Dermis microvascular lymphatic vessel endothelial cell (primary cell): ENCODE measurements at regions not wholly inside any gene's neighbourhood (a gene's known extent, or its start where the extent isn't known, plus 50 kb on each side); places are given as distances from the start of the nearest gene placed in this dataset.
A peak's percentile ranks its signal among the peaks of the same experiment; 100 is the strongest.

Source experiments
- DNase-seq, 2 donors: peaks; one replicate each; pipeline versions ENCODE4 v3.0.0 to v3.0.0-alpha.2; 2010; ENCODE audit warnings: low read depth in 2 of 2

DNA sequence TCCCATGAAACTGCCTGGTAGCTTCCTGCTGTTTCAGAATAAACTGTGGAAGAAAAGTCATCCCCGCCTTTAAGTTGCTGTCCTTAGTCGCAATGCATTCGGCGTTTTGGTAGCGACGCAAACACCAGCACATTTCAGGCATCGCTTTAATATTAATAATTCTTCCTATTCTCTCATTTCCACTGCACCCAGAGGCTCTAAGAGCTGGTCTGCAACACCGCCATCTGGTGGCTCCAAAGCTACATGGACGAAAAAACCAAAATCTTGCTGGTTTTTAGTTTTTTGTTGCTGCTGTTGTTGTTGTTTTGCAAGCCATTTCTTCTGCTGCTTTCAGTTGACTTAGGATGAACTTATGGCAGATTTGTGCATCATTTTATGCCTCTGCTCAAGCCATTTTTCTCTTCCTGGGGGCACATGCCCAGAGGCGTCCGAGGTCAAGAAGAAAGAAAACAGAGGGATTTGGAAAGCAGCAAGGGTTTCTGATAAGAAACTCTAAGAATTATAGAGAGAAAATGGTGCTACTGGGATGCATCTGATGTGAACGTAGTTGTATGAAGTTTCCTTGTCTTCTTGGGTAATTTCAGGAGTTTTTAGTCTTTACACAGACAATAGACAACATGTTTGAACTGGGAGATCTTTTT, 345.4 kb upstream of the KIRREL3 start:
- peak; percentile 0 to 5 for DNase-seq

DNA sequence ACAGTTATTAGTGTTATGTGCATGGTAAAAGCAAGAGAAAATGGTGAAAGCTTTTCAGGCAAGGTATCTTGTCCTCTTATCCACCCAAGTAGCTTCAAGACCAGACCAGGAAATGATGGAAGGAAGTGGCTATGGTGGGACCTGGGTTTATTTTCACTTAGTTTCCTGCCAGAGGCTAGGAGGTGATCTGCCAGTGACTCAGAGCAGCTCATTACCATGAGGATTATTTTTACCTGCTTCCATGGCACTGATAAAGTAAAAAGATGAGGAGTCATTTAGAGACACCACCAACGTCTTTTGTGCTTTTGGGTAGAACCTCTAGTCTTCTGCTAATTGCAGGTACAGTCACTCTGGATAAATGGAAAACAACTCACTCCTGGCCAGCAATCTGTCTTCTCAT, 339.9 kb upstream of the KIRREL3 start:
- no peak for DNase-seq

DNA sequence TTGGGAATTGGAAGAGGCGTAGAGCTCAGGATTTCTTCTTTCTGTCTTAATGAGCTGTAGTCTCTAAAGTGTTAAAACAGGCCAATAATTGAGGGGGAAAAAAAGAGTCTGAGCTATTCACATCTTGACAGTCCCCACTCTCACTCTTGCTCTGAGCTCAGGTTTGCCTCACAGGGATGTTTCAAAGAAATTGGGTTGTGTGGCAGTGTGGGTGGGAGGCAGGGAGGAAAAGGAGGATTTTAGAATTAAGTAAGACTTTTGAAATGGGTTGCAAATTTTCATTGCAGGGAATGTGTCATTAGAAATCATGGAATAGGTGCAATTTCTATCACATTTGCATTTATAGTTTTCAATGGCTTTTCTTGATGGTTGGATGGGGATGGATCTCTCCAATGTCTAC, 338.8 kb upstream of the KIRREL3 start:
- no peak for DNase-seq

DNA sequence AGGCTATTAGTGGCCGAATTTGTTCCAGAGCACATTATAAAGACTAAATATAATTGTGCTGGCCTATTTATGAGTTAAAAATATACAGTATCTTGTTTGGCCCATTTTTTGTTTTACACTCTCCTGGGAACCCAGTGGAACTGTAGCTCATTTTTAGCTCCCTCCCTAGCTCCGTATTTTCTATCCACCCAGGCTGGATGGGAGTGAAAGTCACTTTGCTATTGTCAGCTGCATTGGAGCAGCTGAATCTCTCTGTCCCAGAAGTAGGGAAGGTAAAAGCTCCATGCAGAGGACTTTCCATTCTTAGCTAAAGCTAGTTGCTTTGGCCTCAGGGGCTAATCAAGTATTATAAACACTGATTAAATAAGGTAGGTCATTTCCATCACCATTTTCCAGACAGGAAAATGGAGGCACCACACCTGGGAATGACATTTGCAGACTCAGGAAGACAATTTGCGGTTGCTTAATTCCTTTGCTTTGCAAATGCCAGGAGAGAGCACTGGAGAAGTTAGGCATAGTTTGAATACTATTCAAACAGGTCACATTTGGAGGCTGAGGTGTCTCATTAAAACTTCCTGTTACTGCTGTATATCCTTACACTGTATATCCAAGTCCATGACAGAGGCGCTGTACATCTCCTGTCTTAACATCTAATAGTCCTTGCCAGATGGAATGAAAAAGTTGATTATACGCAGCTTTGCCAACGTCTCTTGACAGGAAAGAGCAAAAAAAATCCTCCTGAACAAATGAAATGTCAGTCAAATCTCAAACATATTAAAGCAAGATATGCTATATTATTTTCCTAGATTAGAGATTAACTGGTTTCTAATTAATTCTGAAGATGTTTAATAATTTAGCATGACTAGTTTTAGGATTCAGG, 338.1 kb upstream of the KIRREL3 start:
- DNase-seq, result no peak

DNA sequence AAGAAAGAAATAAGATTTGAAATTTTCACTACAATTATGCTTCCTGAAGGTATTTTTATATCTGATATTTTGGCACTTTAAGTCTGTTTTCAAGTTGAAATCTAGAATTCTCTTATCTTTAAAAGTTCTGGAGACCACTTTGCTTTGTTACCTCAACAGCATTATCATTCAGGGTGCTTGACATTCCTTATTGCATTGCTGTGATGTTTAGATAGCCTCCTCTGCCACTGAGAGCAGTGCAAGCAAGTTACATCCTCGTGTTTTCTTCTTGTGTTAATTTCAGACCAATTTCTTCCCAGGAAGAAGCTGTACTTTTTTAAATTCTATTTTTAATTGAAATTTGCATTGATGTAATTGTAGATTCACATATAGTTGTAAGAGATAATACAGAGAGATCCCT, 333.9 kb upstream of the KIRREL3 start:
- no peak for DNase-seq

DNA sequence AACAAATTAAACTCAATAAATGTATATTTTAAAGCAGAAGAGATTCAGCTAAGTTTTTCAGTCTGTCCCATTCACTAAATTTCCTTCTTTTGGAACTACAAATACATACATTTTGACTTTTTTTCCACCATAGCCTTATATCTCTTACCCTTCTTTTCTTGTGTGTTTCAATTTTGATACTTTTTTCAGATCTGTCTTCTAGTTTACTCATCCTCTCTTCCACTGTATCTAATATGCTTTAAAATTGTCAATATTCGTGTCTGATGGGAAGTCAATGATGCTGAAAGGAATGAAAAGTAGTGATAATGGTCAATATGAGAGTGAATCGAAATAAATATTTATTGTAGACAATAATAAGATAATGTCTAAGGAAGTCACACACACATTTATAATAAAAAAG, 332.3 kb upstream of the KIRREL3 start:
- DNase-seq, result no peak

DNA sequence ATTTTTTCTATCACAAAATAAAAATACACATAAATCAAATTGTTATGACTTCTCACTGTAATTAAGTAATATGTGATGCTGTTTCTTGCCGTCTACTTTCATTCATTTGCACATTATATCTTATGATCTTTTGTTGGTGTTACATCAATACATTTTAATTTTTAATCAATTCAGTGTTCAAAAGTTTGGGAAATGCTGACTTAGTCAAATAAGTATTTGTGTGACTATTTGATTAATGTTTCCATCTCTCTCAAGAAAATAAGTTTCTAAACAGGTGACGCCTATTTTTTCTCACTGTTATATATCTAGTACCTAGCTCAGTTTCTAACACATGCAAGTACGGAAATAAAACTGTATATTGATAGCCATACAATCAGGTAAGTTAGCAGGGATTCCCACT, 329.5 kb upstream of the KIRREL3 start:
- no peak for DNase-seq

DNA sequence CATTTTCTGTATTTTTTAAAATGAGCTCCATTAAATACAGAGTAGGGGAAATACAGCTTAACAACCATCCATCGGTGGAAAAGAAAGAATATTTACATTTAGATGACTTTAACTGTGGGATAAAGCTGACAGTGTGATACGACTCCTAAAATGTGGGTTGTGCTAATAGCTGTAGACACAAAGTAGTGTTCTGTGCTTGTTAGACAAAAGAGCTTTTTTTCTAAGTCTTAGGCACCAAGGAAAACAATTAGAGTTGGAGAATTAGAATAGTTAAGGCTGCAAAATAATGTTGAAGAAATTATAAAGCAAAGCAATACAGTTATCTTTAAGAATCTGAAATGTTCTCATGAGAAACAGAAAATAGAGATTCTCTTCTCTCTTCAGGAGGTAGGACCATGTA, 307.7 kb upstream of the KIRREL3 start:
- DNase-seq, result no peak

DNA sequence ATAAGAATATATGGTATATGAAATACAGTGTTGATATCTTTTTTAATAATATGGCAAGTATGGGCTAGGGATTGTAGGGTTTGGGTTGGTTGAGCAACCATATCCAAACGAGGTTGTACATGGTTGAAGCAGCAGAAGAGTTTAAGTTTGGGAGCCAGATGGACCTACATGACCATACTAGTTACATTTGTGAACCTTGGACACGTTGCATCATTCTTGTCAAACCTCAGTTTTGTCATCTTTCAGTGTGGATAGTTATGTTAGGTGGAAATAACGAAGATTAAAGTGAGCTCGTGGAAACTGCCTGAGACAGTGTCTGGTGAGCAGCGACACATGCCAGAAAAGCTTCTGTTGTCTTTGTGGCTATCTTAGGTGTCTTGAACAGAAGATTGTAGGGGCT, 307.1 kb upstream of the KIRREL3 start:
- no peak for DNase-seq

DNA sequence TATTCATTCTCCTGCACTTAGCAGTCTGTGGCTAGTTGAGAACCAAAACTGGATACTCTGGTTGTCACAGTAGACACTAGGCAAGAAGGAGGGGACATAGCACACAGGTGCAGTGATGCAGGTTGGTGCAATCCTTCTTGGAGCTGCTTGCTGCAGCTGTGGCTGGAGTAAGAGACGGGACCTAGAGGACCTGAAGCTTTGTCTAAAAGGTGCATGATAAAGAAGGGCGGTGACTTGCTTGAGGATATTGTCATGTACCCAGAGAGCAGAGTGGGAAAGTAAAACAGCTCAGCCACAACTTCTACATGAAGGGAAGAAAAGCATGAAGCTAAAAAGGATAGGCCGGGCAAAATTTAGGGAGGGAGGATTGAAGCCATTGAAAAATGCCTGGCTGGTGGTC, 304.1 kb upstream of the KIRREL3 start:
- no peak for DNase-seq

DNA sequence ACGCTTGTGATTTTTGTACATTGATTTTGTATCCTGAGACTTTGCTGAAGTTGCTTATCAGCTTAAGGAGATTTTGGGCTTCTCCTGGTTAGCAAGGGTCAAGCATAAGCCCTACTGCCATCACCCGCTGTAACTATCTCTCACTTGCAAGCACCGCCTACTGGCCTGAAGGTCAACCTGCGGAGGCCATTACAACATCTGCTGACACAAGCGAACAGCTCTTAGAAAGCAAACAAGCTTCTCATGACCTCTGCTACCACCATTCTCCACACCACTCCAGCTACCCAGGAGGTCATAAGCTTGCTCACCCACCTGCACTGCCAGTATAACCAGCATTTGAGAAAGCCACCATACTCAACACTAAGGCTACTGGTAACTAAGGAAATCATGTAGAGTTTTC, 288.4 kb upstream of the KIRREL3 start:
- DNase-seq, result no peak

DNA sequence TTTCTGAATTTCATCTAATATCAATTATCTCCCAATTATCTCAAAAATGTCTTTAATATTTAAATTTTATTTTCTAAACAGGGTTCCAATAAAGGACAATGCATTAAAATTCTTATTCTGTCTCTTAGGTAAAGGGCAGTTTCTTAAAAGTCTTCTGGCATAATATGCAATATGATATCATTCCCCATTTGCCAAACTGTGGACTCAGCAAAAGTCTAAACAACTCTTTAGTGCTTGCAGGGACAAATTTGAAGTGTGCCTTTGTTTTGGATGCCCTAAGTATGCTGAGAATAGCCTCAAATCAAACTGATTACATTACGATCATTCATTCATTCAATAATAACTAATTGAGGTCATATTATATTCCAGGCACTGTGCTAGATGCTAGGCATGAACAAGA, 281.0 kb upstream of the KIRREL3 start:
- DNase-seq, result no peak

DNA sequence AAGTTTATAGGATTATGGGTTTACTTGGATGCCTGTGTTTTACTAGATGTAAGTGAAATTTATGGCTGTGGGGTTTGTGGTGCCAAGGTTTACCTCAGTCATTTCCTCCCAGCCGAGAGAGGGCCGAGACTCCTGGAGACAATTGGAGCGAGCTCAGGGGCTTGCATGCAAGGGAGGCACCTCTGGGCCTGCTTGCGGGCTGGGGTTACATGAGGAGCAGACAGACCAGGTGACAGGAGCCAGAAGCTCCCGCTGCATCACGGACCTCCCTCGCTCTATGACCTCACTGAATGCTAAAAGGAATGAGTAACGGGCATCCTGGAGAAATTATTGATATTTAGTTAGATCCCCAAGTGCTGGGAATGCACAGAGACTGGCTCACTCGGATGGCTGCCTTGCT, 275.2 kb upstream of the KIRREL3 start:
- no peak for DNase-seq

DNA sequence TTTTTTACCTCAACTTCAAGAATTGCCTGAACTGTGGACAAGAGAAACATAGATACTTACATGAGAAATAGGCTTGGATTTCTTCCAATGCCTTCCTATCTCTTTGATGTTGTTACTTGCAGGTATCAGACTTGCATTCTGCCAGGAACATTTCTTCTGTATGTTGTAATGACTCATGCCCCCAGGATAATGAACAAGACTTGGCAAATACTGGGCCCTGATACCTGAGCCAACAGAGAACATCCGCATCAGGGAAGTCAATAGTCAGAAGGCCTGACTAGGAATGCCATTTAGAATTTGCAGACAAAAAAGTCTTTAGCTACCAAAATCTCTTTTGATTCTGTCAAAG, 273.7 kb upstream of the KIRREL3 start:
- DNase-seq, result no peak

DNA sequence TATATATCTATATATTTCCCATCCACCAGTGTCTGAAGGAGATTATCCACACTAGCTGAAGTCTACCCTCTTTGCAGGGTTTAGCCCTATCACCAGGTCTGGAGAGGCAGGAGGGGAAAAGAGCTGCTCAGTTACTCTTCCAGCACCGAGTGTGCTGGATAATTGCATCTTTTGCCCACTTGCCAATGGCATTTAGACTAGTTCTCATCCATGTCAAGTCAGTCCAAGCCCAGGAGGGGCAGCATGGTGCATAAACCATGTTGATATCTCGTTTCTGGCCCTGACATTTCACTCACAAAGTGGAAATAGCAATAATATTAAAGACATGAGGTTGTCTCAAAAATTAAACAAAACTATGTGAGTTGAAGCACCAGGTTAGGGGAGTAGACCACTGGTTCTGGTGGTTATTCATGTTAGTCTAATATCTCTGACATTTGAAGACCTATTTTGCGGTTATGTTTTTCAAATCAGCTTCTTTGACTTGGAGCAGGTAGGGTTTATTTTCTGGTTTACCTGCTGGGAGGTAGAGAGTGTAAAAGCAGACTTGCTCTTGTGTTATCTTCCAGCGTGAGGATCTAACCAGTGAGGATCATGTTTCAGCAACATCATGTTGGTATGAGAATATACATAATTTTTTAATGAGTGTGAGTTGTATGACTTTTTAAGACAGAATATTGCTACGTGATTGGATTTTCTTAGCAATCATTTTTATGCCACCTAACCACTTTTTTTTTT, 273.2 kb upstream of the KIRREL3 start:
- no peak for DNase-seq

DNA sequence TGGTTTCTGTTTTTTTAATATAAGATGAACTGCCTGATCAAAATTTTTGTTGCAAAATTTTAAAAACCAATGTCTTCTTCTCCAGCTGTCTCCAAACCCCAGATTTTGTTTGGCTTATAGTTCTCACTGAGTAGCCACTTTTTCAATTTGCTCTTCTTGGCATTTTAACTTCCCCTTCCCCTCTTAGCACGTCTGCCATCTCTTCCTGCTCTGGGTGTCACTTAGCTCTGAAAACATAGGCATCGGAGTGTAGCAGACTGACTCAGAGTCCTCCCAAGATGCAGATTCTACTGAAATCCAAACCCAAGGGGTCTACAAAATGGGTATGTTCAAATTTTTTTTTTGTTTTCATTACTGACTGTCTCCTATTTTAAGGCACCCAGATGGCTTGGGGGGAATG, 270.3 kb upstream of the KIRREL3 start:
- DNase-seq, result no peak

DNA sequence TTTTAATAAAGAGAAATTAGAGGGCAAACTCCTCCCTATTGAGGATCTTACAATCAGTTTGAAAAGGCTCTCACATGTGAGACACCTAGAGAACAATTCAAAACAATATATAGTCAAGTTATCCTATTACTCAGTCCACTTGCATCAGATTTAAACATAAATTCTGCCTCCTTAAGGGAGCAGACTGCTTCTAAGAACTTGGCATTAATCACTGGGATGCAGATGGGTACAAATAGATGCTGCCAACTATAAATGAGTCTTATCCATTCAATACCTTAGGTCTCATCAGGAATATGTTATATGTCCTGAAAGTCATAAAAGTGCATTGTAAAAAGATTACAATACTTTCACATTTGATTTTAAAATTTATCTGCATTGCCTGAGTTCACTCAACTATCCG, 269.3 kb upstream of the KIRREL3 start:
- no peak for DNase-seq

DNA sequence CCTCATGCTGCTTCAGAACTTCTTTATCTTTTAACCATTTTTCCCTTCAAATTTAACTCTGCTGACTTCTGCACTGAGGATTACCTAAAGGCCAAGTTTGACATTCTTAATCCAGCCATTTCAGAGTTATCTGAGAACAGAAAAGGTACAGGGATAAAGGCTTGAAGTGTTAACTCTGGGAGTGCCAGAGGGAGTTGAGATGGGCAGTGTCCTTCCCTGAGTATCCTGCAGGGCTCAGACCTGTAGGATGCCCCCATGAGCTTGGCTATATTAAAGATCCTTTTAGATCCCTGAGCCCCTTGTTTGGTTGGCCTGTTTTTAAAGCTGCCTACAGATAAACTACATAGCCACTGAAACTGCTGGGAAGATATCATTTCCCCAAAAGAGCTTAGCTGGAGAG, 268.4 kb upstream of the KIRREL3 start:
- DNase-seq, result no peak

DNA sequence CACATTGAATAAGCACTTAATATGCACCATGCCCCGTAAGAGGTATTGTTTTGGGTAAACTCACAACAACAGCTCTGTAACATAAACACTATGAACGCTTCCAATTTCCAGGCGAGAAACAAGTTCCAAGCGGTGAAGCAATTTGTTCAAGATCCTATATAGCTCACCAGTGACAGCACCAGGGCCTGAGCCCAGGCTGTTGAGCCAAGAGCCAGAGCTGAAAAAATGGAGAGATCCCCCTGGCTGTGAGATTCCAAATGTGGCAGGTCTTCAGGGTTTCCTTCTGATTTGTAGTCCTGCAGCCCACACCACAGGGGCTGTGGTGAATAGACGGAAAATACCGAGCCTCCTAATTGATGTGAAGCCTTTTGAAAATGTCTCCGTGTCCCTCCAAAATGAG, 268.0 kb upstream of the KIRREL3 start:
- no peak for DNase-seq

DNA sequence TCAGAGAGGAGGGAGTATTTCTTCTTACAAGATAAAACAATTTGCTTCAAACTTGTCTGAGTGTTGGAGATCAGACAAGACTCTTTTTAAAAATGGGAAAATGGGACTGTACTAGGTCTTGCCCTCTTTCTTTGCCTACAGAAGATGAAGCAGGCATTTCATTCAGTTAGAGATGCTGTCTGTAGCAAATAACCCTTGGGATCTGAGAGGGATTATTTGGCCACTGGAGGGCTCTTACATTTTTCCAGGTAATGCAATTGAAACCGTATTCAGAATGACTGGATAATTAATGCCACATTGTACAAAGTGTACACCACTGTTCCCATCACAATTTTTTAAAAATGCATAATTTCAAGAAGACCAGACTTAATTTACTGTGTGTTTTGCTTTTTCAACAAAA, 258.5 kb upstream of the KIRREL3 start:
- DNase-seq, result no peak

DNA sequence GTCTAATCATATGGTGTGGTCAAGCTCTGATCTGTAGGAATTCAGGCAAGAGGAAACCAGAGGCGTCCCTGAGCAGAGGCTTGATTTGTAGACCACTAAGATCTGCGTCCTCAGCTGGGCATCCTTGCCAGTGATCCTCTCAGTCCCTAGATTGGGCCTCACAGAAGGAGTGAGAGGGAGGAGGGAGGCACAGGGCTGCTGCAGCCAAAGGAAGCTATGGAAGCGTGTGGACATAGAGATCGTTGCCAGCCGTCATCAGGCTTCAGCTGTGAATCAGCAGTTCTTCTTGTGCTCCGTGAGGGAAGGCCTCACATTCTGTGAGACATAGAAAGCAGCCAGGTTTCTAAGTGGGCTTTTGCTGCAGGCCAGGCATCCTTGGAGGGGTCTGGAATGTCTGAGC, 254.6 kb upstream of the KIRREL3 start:
- DNase-seq, result no peak

DNA sequence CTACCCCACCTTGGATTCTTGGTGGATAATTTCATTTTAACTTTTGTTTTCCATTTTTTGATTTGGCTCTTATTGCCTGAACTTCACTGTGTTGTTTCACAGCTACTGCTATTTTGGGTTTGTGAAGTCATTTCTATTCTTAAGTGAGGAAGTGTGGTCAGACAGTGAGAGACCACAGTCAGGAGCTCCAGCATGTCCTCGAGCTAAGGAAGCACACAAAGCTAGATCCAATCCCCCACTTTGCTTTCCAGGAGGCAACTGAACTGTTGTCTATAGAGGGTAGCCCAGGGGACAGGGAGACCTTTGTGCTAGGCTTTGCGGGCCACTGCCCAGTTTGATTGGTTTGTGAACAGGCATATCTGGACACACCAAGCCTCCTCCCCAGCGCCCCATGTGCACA, 251.8 kb upstream of the KIRREL3 start:
- no peak for DNase-seq

DNA sequence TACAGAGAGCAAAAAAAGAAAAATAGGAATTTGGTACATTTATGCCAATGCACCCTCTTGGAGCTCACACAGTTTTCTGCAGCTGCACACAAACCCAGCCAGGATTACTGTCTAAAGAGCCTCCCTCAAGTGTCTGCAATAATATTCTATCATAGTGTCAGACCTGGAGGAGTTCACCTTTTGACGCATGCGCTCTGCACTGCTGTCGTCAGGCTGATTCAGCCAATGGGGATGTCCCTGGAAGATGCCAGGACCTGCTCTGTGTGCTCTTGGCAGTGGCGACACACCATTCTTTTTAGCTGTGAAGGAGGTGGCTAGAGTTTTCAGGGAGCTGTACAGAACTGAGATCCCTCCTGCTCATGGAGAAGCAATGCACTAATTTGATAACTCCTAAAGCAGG, 249.0 kb upstream of the KIRREL3 start:
- DNase-seq, result no peak
